H9 (cell line): ENCODE measurements at regions not wholly inside any gene's neighbourhood (a gene's known extent, or its start where the extent isn't known, plus 50 kb on each side); places are given as distances from the start of the nearest gene placed in this dataset.
A peak's percentile ranks its signal among the peaks of the same experiment; 100 is the strongest.

ENCODE experiments used
- DNase-seq: peaks from one replicate; pipeline ENCODE4 v3.0.0-alpha.2; 2017
- H2AFZ ChIP-seq: one replicate; pipeline ENCODE4 v1.6.1; 2013; ENCODE audit warnings: mild to moderate bottlenecking, low read length, control low read depth, moderate library complexity
- H2AK5ac ChIP-seq: 2 replicates; pipeline ENCODE4 v1.6.1; 2013; ENCODE audit warnings: low read length, control low read depth, mixed read lengths; ENCODE audit not compliant: insufficient read length
- H2BK120ac ChIP-seq: one replicate; pipeline ENCODE4 v1.6.1; 2013; ENCODE audit warnings: low read depth, mild to moderate bottlenecking, low read length, control low read depth, inconsistent platforms; ENCODE audit not compliant: poor library complexity, severe bottlenecking
- H2BK12ac ChIP-seq: 2 replicates; pipeline ENCODE4 v1.6.1; 2013; ENCODE audit warnings: low read length, control low read depth, mixed read lengths, low read depth; ENCODE audit not compliant: insufficient read length
- H2BK15ac ChIP-seq: 2 replicates; pipeline ENCODE4 v1.6.1; 2013; ENCODE audit warnings: low read depth, low read length, control low read depth
- H2BK20ac ChIP-seq: one replicate; pipeline ENCODE4 v1.6.1; 2013; ENCODE audit warnings: low read depth, mild to moderate bottlenecking, low read length, control low read depth, inconsistent platforms; ENCODE audit not compliant: poor library complexity, severe bottlenecking
- H2BK5ac ChIP-seq: 2 replicates; pipeline ENCODE4 v1.6.1; 2013; ENCODE audit warnings: low read length, control low read depth, mixed read lengths; ENCODE audit not compliant: insufficient read length
- H3K14ac ChIP-seq: 2 replicates; pipeline ENCODE4 v1.6.1; 2013; ENCODE audit warnings: low read length, control low read depth; ENCODE audit not compliant: insufficient read depth
- H3K18ac ChIP-seq: 2 replicates; pipeline ENCODE4 v1.6.1; 2013; ENCODE audit warnings: low read depth, mild to moderate bottlenecking, mixed read lengths, low read length, control low read depth; ENCODE audit not compliant: insufficient read length
- H3K23ac ChIP-seq: 2 replicates; pipeline ENCODE4 v1.6.1; 2013; ENCODE audit warnings: low read length, control low read depth, mixed read lengths, low read depth; ENCODE audit not compliant: insufficient read length
- H3K23me2 ChIP-seq: 2 replicates; pipeline ENCODE4 v1.6.1; 2013; ENCODE audit warnings: low read depth, mild to moderate bottlenecking, mixed read lengths, low read length, control low read depth; ENCODE audit not compliant: insufficient read length, poor library complexity, severe bottlenecking
- H3K27ac ChIP-seq: 2 replicates; pipeline ENCODE4 v1.5.1; 2013; ENCODE audit warnings: low read length, control low read depth, mixed read lengths, low read depth; ENCODE audit not compliant: insufficient read length
- H3K27me3 ChIP-seq: 2 replicates; pipeline ENCODE4 v1.6.1; 2013; ENCODE audit warnings: low read length, control low read depth, inconsistent platforms; ENCODE audit not compliant: insufficient read depth
- H3K4ac ChIP-seq: 2 replicates; pipeline ENCODE4 v1.6.1; 2013; ENCODE audit warnings: low read depth, mild to moderate bottlenecking, control low read depth, inconsistent platforms, low read length, moderate library complexity
- H3K4me1 ChIP-seq: 2 replicates; pipeline ENCODE4 v1.6.1; 2013; ENCODE audit warnings: low read length, control low read depth, inconsistent platforms; ENCODE audit not compliant: insufficient read depth
- H3K4me2 ChIP-seq: 2 replicates; pipeline ENCODE4 v1.6.1; 2013; ENCODE audit warnings: low read length, control low read depth, mixed read lengths; ENCODE audit not compliant: insufficient read length, insufficient read depth
- H3K56ac ChIP-seq: 2 replicates; pipeline ENCODE4 v1.6.1; 2013; ENCODE audit warnings: low read depth, mild to moderate bottlenecking, mixed read lengths, low read length, control low read depth; ENCODE audit not compliant: insufficient read length
- H3K79me1 ChIP-seq: 2 replicates; pipeline ENCODE4 v1.6.1; 2013; ENCODE audit warnings: low read depth, mild to moderate bottlenecking, moderate library complexity, low read length, control low read depth, inconsistent platforms; ENCODE audit not compliant: insufficient read depth, poor library complexity, severe bottlenecking
- H3K79me2 ChIP-seq: 2 replicates; pipeline ENCODE4 v1.6.1; 2013; ENCODE audit warnings: low read length, control low read depth, inconsistent platforms; ENCODE audit not compliant: insufficient read depth
- H3K9ac ChIP-seq: 2 replicates; pipeline ENCODE4 v1.6.1; 2013; ENCODE audit warnings: low read length, control low read depth, mixed read lengths; ENCODE audit not compliant: insufficient read length; ENCODE audit errors: extremely low read depth
- H3K9me3 ChIP-seq: one replicate; pipeline ENCODE4 v1.6.1; 2013; ENCODE audit warnings: low read depth, low read length, inconsistent platforms; ENCODE audit not compliant: control insufficient read depth
- H3T11ph ChIP-seq: one replicate; pipeline ENCODE4 v1.6.1; 2013; ENCODE audit warnings: mild to moderate bottlenecking, low read length, control low read depth, inconsistent platforms
- H4K20me1 ChIP-seq: one replicate; pipeline ENCODE4 v1.6.1; 2013; ENCODE audit not compliant: control insufficient read depth, insufficient read length, insufficient read depth
- H4K5ac ChIP-seq: 2 replicates; pipeline ENCODE4 v1.6.1; 2013; ENCODE audit warnings: low read depth, mild to moderate bottlenecking, mixed read lengths, low read length, control low read depth; ENCODE audit not compliant: insufficient read length
- H4K8ac ChIP-seq: replicated peaks from 2 replicates; pipeline ENCODE4 v1.6.1; 2013; ENCODE audit warnings: low read length, control low read depth, mixed read lengths, low read depth; ENCODE audit not compliant: insufficient read length
- H4K91ac ChIP-seq: 2 replicates; pipeline ENCODE4 v1.6.1; 2013; ENCODE audit warnings: low read depth, mild to moderate bottlenecking, moderate library complexity, mixed read lengths, low read length, control low read depth; ENCODE audit not compliant: insufficient read length
- H3K27ac Mint-ChIP-seq, 3 experiments: 2 replicates in 2 of 3; 3 replicates in 1 of 3; pipeline ENCODE4 v1.8.0; 2020 to 2021; ENCODE audit warnings: mixed read lengths in 3 of 3, mild to moderate bottlenecking in 1 of 3, moderate library complexity in 1 of 3
- H3K27me3 Mint-ChIP-seq: 2 replicates; pipeline ENCODE4 v1.8.0; 2021; ENCODE audit warnings: low read depth, mild to moderate bottlenecking, moderate library complexity, mixed read lengths
- H3K36me3 Mint-ChIP-seq, 3 experiments: 2 replicates in 2 of 3; 3 replicates in 1 of 3; pipeline ENCODE4 v1.8.0; 2020 to 2021; ENCODE audit warnings: low read depth in 3 of 3, mixed read lengths in 3 of 3; ENCODE audit not compliant: insufficient read depth in 1 of 3
- H3K4me1 Mint-ChIP-seq, 2 experiments: 2 replicates each; pipeline ENCODE4 v1.8.0; 2020; ENCODE audit warnings: mixed read lengths in 2 of 2
- H3K4me3 Mint-ChIP-seq, 2 experiments: 2 replicates in 1 of 2; 3 replicates in 1 of 2; pipeline ENCODE4 v1.8.0; 2020 to 2021; ENCODE audit warnings: mild to moderate bottlenecking in 2 of 2, mixed read lengths in 2 of 2, moderate library complexity in 1 of 2
- H3K9me3 Mint-ChIP-seq, 2 experiments: 2 replicates in 1 of 2; 3 replicates in 1 of 2; pipeline ENCODE4 v1.8.0; 2020; ENCODE audit warnings: mild to moderate bottlenecking in 2 of 2, mixed read lengths in 2 of 2, moderate library complexity in 1 of 2
- CTCF ChIP-seq: fragments of 200-600 bp; sonication (generic); conservative IDR thresholded peaks from 3 replicates; pipeline ENCODE4 v1.8.0; 2021; ENCODE audit warnings: antibody characterized with exemption, mild to moderate bottlenecking
- WGBS: extraction: QIAGEN DNeasy Blood & Tissue Kit; methylation state at CpG from one replicate; pipeline ENCODE4 v1.1.7; 2013; ENCODE audit warnings: missing lambda C conversion rate, low lambda C conversion rate, mixed read lengths; ENCODE audit not compliant: insufficient read length; ENCODE audit errors: extremely low coverage; 5-methylcytosine and 5-hydroxymethylcytosine counted together

DNA sequence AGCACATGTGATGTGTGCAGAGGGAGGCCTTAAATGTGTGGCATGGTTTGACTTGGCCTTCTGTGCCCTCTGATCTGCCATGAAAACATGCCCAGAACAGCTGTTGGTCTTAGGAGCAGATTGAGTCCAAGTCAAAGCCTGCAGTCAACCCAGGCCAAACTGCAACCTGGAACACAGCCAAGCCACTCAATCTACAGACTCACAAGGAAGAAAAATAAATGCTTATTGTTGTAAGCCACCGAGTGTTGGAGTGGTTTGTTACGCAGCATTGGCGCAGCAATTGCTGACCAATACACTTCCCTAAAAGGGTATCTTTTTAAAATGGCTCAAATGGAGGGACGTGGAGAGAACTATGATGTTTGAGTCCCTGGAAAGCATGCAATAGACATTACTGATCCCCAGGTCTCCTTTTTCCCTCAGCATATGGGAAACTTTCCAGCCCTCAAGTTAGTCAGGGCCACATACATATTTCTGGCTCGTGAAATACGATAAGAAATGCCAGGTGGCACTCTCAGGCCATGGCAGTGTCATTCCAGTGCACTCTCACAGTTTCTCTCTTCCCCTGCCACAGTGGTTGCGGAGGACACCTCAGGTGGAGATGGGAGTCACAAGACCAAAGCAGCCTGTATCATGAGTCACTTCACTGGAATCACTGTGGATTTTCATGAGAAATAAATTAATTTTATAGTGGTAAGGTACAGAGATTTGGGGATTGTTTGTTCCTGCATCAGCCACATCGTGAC lies 168.0 kb upstream of the ZNF618 start:
- DNase-seq: no peak
- WGBS: no CpG with 5 or more reads among the region's 8 CpGs
- Histone ChIP-seq H3K27ac (no peak overlapping the region), H3K14ac (no peak overlapping the region), H2AK5ac (no peak overlapping the region), H2BK5ac (no peak overlapping the region), H2BK15ac (no peak overlapping the region), H3K4ac (no peak overlapping the region), H3T11ph (no peak overlapping the region), H2BK12ac (no peak overlapping the region), H3K9me3 (no peaks in the 10 kb centered on the region), H2AFZ (no peak overlapping the region), H3K56ac (no peak overlapping the region), H3K9ac (no peak overlapping the region), H3K18ac (no peak overlapping the region), H4K91ac (no peak overlapping the region), H3K27me3 (peaks cover 2% of the 10 kb centered on the region; the same call in 1 of the 2 replicates), H3K79me2 (no peaks in the 10 kb centered on the region), H3K79me1 (no peaks in the 10 kb centered on the region), H3K23ac (no peak overlapping the region), H2BK120ac (no peak overlapping the region), H3K4me2 (no peak overlapping the region), H3K4me1 (peaks cover 18% of the 10 kb centered on the region; the same call in 1 of the 2 replicates), H4K20me1 (no peaks in the 10 kb centered on the region), H3K23me2 (no peaks in the 10 kb centered on the region), H4K8ac (no peak overlapping the region), H2BK20ac (no peak overlapping the region), H4K5ac (no peak overlapping the region)
- Mint-ChIP-seq H3K4me3 (0 out of 5 replicates have a peak overlapping the region, but pooled peaks of 1 of the 2 experiments have one; percentile 14), H3K36me3 (peaks cover 3 to 12% (median 10%) of the 10 kb centered on the region in 3 experiments; a peak in 5 of 7 replicates), H3K27ac (no peak overlapping the region), H3K27me3 (peaks cover 18% of the 10 kb centered on the region), H3K9me3 (peaks cover 8 to 17% of the 10 kb centered on the region in 2 experiments), H3K4me1 (peaks cover 24% of the 10 kb centered on the region in 2 experiments)
- TF ChIP-seq CTCF: no peak
